SK-N-SH (cell line): ENCODE measurements at regions not wholly inside any gene's neighbourhood (a gene's known extent, or its start where the extent isn't known, plus 50 kb on each side); places are given as distances from the start of the nearest gene placed in this dataset.

Experiments
- CTCF ChIP-seq: fragments of 200-600 bp; sonication (generic); IDR thresholded peaks from 2 replicates; pipeline ENCODE4 v1.6.1; 2017; ENCODE audit warnings: antibody characterized with exemption, mild to moderate bottlenecking, moderate library complexity
- EP300 ChIP-seq, 2 experiments: IDR thresholded peaks; 2 replicates each; pipeline versions ENCODE4 v1.4.0 to v1.6.1; 2012; ENCODE audit warnings: borderline replicate concordance in 1 of 2, low read depth in 1 of 2, low read length in 1 of 2
- EZH2phosphoT487 ChIP-seq: fragments of 200-600 bp; sonication (generic); IDR thresholded peaks from 2 replicates; pipeline ENCODE4 v1.6.1; 2017; ENCODE audit warnings: low read depth, mixed run types, mild to moderate bottlenecking, antibody characterized with exemption, moderate library complexity, borderline replicate concordance
- MXI1 ChIP-seq: IDR thresholded peaks from 2 replicates; pipeline ENCODE4 v1.6.1; 2012; ENCODE audit warnings: mild to moderate bottlenecking, low read depth, low read length, improper control_type of control experiment
- POLR2AphosphoS5 ChIP-seq: IDR thresholded peaks from 2 replicates; pipeline ENCODE4 v1.6.1; 2012; ENCODE audit warnings: low read depth, low read length
- SIN3A ChIP-seq: IDR thresholded peaks from 2 replicates; pipeline ENCODE4 v1.6.1; 2012; ENCODE audit warnings: low read depth, mild to moderate bottlenecking, low read length, moderate library complexity, borderline replicate concordance
- USF1 ChIP-seq: IDR thresholded peaks from 2 replicates; pipeline ENCODE4 v1.4.0; 2012; ENCODE audit warnings: low read depth, borderline replicate concordance
- USF2 ChIP-seq: fragments of 150-350 bp; IDR thresholded peaks from 2 replicates; pipeline ENCODE4 v1.6.1; 2017; ENCODE audit warnings: antibody characterized with exemption, low read length, low read depth, borderline replicate concordance
- YY1 ChIP-seq: IDR thresholded peaks from 2 replicates; pipeline ENCODE4 v1.4.0; 2012; ENCODE audit warnings: low read depth, mild to moderate bottlenecking
- ZBTB33 ChIP-seq: IDR thresholded peaks from 2 replicates; pipeline ENCODE4 v1.4.0; 2012; ENCODE audit warnings: low read depth, borderline replicate concordance

GRCh38 chr1:208570362-208570761 is 326.2 kb upstream of the PLXNA2 start:
- no peak for TF ChIP-seq CTCF
- TF ChIP-seq USF1 = no peak
- TF ChIP-seq USF2 = no peak
- TF ChIP-seq EP300 (IDR thresholded peaks at IDR 0.05; ENCODE audit: borderline replicate concordance in 1 of 2, low read depth in 1 of 2, low read length in 1 of 2) = no peak
- no peak for TF ChIP-seq YY1
- TF ChIP-seq MXI1 = no peak
- no peak for TF ChIP-seq EZH2phosphoT487
- no peak for TF ChIP-seq ZBTB33
- no peak for TF ChIP-seq SIN3A
- TF ChIP-seq POLR2AphosphoS5 = no peak
